ENCODE measurements at regions not wholly inside any gene's neighbourhood (a gene's known extent, or its start where the extent isn't known, plus 50 kb on each side); places are given as distances from the start of the nearest gene placed in this dataset.

DNA sequence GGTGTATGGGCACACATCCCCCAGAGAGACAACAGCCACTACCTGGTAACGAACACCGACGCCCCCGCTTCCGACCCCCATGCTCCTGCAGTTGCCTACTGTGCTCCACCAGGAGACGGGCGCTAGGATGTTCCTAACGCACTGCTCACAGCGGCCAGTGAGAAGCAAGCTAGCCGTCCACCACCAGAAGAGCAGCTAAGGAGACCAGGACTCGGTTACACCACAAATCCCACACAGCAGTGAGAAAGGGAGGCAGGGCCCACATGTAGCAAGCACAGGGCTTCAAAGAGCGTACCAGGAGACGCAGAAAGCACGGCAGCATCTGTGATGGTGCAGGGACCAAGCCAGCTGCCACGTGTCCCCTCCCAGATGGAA, 117.0 kb downstream of the NCOR2 start:
- Histone ChIP-seq H3K27me3 (ENCODE audit: control insufficient read depth, insufficient read depth, low read length) (no peaks in the 10 kb centered on the region), H3K27ac (ENCODE audit: low read length) (no peak overlapping the region), H3K4me3 (ENCODE audit: low read depth in 2 of 2, low read length in 2 of 2) (no peak overlapping the region), H3K36me3 (ENCODE audit: control insufficient read depth, insufficient read depth, low read length) (no peaks in the 10 kb centered on the region), H3K9me3 (ENCODE audit: control insufficient read depth, insufficient read depth, low read depth, low read length) (no peaks in the 10 kb centered on the region), H3K4me1 (ENCODE audit: control insufficient read depth, insufficient read depth, low read length) (peaks cover 26% of the 10 kb centered on the region)
- intact Hi-C loops (cut with micrococcal nuclease; ENCODE audit: unreplicated experiment) (no loop called here), in situ Hi-C loops (cut with HindIII; ENCODE audit: low pct_unique_long_range_greater_than_20kb, low sequenced_read_pairs) (no loop called here)
- POLR2A ChIA-PET = no interaction called here
- TF ChIP-seq, protein P1, sequence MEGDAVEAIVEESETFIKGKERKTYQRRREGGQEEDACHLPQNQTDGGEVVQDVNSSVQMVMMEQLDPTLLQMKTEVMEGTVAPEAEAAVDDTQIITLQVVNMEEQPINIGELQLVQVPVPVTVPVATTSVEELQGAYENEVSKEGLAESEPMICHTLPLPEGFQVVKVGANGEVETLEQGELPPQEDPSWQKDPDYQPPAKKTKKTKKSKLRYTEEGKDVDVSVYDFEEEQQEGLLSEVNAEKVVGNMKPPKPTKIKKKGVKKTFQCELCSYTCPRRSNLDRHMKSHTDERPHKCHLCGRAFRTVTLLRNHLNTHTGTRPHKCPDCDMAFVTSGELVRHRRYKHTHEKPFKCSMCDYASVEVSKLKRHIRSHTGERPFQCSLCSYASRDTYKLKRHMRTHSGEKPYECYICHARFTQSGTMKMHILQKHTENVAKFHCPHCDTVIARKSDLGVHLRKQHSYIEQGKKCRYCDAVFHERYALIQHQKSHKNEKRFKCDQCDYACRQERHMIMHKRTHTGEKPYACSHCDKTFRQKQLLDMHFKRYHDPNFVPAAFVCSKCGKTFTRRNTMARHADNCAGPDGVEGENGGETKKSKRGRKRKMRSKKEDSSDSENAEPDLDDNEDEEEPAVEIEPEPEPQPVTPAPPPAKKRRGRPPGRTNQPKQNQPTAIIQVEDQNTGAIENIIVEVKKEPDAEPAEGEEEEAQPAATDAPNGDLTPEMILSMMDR (IDR thresholded peaks at IDR 0.05) = no peak
- no peak for TF ChIP-seq POLR2AphosphoS5 (IDR thresholded peaks at IDR 0.05; ENCODE audit: low read depth, low read length)
- TF ChIP-seq, protein P2, sequence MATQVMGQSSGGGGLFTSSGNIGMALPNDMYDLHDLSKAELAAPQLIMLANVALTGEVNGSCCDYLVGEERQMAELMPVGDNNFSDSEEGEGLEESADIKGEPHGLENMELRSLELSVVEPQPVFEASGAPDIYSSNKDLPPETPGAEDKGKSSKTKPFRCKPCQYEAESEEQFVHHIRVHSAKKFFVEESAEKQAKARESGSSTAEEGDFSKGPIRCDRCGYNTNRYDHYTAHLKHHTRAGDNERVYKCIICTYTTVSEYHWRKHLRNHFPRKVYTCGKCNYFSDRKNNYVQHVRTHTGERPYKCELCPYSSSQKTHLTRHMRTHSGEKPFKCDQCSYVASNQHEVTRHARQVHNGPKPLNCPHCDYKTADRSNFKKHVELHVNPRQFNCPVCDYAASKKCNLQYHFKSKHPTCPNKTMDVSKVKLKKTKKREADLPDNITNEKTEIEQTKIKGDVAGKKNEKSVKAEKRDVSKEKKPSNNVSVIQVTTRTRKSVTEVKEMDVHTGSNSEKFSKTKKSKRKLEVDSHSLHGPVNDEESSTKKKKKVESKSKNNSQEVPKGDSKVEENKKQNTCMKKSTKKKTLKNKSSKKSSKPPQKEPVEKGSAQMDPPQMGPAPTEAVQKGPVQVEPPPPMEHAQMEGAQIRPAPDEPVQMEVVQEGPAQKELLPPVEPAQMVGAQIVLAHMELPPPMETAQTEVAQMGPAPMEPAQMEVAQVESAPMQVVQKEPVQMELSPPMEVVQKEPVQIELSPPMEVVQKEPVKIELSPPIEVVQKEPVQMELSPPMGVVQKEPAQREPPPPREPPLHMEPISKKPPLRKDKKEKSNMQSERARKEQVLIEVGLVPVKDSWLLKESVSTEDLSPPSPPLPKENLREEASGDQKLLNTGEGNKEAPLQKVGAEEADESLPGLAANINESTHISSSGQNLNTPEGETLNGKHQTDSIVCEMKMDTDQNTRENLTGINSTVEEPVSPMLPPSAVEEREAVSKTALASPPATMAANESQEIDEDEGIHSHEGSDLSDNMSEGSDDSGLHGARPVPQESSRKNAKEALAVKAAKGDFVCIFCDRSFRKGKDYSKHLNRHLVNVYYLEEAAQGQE (IDR thresholded peaks at IDR 0.05; ENCODE audit: insufficient read depth in 1 of 2, low read depth in 2 of 2, low read length in 1 of 2) = no peak
- no peak for TF ChIP-seq SIN3A (IDR thresholded peaks at IDR 0.05; ENCODE audit: borderline replicate concordance, insufficient read depth, low read depth, low read length)
- TF ChIP-seq TCF7L2 (IDR thresholded peaks at IDR 0.05; ENCODE audit: low read depth, low read length) = no peak
- DNase-seq (ENCODE audit: low read depth, low spot score) = no peak
- BruUV-seq (replicated peaks) = no TSS peak
- CTCF ChIA-PET = no interaction called here
- ATAC-seq = no peak

DNA sequence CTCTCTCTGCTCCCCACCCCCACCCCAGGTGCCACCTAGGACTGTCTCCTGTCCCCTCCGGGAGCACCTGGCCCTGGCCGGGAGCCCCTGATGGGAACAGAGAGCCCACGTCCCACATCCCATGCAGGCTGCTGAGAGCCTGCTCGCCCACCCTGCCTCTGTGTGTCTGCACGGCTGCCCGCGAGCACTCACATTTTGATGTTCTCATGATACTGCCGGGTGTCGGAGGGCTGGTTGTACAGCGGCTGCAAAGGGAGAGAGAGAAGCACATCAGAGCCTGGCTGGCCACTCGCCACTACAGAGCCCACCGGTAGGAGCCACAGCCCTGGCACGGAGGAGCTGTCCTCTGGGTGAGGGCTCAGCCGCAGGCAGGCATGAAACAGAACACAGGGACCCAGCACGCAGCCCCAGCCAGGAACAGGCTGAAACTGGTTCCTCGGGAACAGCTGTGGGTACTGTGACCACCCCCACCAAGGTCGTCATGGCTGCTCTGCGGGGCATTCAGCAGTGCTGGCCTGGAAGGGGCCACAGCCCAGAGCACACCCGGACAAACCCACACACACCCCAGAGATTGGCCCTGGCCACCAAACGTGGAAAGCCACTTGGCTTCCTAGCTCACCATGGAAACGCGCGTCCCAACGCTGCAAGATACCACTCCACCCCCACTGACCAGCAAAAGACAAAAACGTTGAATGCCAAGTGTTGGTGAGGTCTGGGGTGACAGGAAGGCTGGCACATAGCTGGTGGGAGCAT, 117.6 kb downstream of the NCOR2 start:
- no TSS peak for BruUV-seq (replicated peaks)
- no peak for ATAC-seq
- intact Hi-C loops (cut with micrococcal nuclease; ENCODE audit: unreplicated experiment) (no loop called here), in situ Hi-C loops (cut with HindIII; ENCODE audit: low pct_unique_long_range_greater_than_20kb, low sequenced_read_pairs) (no loop called here)
- H3K36me3 ChIP-seq (ENCODE audit: control insufficient read depth, insufficient read depth, low read length) = no peaks in the 10 kb centered on the region
- ChIA-PET CTCF (no interaction called here), POLR2A (no interaction called here)
- H3K4me3 ChIP-seq (ENCODE audit: low read depth in 2 of 2, low read length in 2 of 2) = no peak overlapping the region
- no peaks in the 10 kb centered on the region for H3K9me3 ChIP-seq (ENCODE audit: control insufficient read depth, insufficient read depth, low read depth, low read length)
- no peak for DNase-seq (ENCODE audit: low read depth, low spot score)
- H3K4me1 ChIP-seq (ENCODE audit: control insufficient read depth, insufficient read depth, low read length) = peaks cover 26% of the 10 kb centered on the region
- TF ChIP-seq, protein P2 (IDR thresholded peaks at IDR 0.05; ENCODE audit: insufficient read depth in 1 of 2, low read depth in 2 of 2, low read length in 1 of 2) = no peak
- TF ChIP-seq SIN3A (IDR thresholded peaks at IDR 0.05; ENCODE audit: borderline replicate concordance, insufficient read depth, low read depth, low read length) = no peak
- TF ChIP-seq, protein P1 (IDR thresholded peaks at IDR 0.05) = no peak
- no peak for TF ChIP-seq TCF7L2 (IDR thresholded peaks at IDR 0.05; ENCODE audit: low read depth, low read length)
- TF ChIP-seq POLR2AphosphoS5 (IDR thresholded peaks at IDR 0.05; ENCODE audit: low read depth, low read length) = no peak
- H3K27ac ChIP-seq (ENCODE audit: low read length) = no peak overlapping the region
- H3K27me3 ChIP-seq (ENCODE audit: control insufficient read depth, insufficient read depth, low read length) = no peaks in the 10 kb centered on the region

All from Panc1 (cell line).